NOMO-1 (cell line): ENCODE measurements at regions not wholly inside any gene's neighbourhood (a gene's known extent, or its start where the extent isn't known, plus 50 kb on each side); places are given as distances from the start of the nearest gene placed in this dataset.

Experiments used
- DNase-seq, 2 experiments: peaks; one replicate each; lab custom pipeline; 2025; ENCODE audit not compliant: unreplicated experiment in 2 of 2; lab: John Stamatoyannopoulos, UW

DNA sequence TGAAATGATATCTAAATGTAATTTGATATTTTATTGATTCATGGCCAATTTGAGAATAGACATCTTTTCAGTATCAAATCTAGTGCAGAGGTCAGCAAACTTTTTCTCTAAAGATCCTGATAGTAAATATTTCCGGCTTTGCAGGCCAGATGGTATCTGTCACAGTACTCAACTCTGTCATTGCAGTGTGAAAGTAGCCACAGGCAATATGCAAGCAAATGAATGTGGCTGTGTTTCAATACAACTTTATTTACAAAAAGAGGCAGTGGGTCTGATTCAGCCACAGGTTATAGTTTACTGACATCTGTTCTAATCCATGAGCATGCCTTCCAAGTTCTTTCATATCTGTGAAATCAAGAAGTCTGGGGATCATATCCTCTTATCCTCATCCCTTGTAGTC, 221.2 kb downstream of the PRDM2 start:
- no peak for DNase-seq

DNA sequence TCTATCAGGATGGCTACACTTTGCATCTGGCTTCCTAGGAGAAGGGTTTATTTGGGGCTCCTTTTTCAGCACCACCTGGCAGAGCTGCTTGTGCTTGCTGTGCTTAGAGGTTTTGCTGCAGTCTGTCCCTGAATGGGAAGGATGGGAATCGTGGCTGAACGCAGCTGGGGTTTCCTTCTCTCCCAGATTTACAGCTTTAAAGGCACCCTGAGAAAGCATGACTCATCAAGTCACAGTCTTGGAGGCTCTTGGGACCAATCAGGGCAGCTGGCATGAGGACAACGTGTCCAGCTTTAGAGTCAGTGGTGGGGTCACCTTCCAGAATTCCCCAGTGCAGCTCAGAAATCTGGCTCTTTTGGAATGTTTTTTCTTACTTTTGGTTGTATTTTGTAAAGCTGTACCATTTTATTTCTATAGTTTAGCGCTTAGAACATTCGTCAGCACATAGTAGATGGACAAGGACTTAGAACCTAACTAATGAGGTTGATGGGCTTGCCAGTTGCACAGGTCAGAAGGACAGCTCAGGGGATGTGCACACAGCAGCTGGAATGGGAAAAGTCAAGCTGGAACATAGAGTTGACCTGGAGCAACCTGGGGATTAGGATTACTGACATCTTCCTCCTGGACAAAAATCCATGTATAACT, 222.6 kb downstream of the PRDM2 start:
- DNase-seq: no peak

DNA sequence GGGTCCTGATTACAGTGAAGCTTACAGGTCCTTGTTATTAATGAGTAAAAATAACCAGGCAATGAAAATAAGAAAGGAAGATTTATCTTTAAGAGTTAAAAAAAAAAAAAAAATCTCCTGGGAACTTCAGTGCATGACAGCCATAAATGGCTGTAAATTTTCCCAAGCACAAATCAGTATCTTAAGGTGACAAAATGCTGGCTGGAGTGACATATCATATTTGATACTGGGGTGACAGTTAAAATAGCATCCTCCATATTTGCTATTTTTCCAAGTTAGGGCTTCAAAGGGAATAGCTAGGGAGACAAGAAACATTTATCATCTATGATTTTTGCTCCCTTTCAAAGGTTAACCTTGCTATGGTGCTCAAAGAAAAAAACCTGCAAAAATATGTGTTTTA, 226.6 kb downstream of the PRDM2 start:
- DNase-seq: no peak

DNA sequence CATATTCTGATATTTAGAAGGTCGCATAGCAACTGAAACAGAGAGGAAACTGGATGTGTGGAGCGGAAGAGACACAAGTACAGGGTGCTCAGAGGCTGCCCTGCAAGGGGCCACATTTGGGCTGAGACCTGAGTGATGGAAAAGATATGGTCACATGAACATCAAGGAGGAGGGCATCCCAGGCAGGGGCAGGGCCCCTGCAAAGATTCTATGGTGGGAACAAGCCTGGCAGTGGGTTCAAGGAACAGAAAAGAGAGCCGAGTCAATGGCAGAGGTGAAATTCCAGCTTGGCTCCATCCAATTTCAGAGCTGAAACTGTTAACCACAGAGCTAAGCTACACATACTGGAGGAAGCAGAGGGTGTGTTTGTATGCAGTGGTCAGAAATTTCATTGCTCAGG, 227.7 kb downstream of the PRDM2 start:
- DNase-seq: no peak

DNA sequence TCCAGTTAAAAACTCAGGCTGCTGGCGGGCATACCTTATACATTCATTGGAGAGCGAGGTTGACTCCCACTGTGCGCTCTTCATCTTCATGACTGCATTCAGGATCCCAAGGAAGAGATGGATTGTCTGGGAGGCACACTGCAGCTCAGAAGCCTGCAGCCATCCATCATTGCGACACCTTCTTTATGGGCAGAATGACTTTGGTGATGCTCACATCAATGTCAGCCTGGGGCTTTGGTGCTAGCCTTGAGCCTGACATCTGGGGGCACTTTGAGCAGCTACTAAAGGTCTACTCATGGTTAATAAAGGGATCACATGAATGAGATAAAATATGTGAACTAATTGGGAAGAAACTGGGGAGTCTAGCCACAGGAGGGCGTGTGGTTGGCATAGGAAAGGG, 229.3 kb downstream of the PRDM2 start:
- DNase-seq: no peak

DNA sequence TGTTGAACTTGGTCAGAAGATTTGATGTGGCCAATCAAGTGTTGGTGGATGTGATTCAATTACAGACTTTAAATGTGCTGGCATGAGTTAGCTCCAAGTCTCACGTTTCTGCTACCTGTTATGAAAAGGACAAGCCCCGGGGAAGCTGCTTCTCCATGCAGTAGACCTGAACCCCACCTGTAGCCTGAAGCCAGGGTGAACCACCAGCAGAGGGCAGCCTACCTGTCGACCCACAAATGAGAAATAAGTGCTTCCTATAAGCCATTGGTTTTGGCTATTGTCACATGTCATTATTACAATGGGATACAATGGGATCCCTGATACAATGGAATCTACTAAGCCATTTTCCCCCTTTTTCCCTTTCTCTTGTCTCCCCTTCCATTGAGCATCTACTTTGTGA, 230.2 kb downstream of the PRDM2 start:
- DNase-seq: no peak

DNA sequence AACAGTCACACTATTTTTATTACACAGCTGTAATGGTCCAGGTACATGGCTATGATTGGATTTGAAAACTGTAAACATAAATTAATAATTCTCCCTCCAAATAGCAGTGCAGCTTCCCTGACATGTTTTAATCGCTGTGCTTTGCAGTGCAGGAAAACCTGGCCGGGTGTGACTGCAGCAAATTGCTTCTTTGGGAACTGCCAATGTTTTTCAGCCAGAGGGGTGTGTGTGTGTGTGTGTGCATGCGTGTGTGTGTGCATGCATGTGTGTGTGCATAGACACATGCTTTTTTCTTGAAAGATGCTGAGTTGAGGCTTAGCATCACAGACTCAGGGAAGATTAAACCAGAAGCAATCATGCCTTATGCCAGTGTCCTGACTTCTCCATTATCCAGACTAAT, 231.2 kb downstream of the PRDM2 start:
- no peak for DNase-seq

DNA sequence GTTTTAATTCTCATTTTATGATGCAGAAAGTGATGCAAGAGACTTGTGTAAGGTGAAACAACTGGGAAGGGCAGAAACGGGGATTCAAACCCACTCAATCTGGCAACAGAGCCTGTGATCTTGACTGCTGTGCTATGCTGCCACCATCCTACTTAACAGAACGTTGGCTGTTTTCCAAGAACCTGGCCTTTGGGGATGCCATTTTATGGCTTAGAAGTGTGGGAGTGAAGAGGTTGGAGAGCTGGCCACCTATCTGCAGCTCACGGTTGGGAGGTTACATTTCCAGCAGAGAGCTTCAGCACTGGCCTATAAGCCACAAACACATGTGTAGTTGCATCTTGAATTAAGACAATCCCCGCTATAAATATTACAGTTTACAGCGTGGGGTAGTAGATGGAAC, 235.3 kb downstream of the PRDM2 start:
- no peak for DNase-seq

DNA sequence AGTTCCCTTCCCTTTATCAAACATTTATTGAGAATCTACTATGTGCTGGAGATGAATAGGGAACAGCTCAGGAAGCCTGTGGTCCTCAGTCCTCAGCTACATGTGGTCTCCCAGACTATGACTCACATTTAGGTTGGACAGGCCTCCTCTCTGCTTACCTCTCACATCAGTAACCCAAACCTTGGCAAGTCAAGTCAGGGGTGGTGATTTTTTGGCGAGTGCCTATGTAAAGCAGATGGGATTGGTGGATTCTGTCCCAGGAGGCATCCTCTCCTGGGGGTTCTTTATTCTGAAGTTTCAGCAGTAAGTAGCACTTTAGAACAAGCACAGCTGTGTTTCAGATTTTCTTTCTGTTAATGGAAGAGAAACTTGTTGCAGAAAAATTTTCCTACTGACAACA, 241.3 kb downstream of the PRDM2 start:
- DNase-seq: no peak

DNA sequence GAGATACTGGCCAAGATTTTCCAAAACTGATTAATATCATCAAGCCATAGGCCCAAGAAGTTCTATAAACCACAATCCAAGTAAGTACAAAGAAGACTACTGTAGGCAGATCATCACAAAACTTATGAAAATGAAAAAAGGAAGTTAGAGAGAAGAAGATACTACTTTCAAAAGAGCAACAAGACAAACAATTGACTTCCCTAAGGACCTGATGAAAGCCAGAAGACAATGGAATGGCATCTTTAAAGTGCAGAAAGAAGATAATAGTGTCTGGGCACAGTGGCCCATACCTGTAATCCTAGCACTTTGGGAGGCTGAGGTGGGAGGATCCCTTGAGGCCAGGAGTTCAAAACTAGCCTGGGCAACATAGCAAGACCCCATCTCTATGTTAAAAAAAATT, 243.1 kb downstream of the PRDM2 start:
- no peak for DNase-seq

DNA sequence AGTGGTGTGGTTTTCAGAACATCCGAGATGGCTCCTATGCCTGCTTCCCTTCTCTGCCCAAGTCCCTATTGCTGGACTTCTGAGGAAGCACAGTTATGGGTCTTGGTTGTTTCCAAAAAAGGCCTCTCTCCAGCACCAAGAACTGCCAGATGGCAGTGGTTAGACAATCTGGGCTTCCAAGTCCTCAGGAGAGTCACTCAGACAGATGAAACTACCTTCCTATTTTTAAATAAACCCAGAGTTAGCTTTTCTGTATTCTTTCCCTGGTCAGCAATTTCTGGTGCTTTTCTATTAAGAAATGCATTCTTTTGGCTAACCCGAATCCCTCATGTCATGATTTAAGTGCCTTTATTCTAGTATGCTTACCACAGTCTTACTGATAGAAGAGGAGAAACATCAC, 245.9 kb downstream of the PRDM2 start:
- no peak for DNase-seq

DNA sequence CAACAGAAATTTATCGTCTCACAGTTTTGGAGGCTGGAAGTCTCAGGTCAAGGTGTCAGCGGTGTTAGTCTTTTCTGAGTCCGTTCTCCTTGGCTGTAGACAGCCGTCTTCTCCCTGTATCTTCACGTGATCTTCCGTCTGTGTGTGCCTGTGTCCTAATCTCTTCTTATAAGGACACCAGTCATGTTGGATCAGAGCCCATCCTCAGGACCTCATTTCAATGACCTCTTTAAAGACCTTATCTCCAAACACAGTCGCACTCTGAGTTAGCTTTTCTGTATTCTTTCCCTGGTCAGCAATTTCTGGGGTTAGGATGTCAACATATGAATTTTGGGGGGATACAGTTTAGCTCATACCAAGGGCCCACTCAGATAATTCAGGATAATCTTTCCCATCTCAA, 247.7 kb downstream of the PRDM2 start:
- DNase-seq: no peak

DNA sequence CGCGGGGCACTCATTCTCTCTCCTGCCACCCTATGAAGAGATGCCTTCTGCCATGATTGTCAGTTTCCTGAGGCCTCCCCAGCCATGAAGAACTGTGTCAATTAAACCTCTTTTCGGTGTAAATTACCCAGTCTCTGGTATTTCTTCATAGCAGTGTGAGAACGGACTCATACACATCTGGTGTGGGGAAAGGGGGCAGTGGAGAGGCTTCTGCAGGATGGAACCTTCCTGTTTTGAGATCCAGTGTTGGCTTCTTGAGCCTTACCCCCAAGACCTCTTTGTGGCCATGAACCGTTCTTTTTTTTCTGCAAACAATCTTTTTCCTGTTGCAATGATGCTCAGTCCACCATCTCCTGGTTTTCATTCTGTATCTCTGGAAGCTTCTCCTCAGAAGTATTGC, 248.4 kb downstream of the PRDM2 start:
- DNase-seq: no peak

DNA sequence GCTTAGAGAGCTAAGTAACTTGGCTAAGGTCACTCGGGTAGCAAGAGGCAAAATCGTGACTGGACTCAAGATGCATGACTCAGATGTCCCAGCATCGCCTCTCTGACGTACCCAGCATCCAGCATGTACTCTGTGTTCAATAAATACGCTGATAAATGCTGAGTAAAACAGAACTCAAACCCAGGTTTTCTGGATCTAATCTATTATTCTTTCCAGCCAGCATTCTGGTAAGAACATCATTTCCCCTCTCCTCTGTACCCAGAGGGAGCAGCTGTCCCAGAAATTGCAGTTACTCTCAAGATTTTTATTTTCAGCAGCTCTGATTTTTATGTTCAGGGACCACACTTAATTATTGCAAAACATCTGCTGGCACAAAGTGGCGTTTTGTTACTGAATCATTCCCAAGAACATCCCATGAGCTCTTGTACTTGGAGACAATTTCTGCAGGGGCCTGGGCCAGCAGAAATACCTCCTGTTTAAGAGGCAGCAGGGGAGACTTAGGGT, 249.0 kb downstream of the PRDM2 start:
- DNase-seq: no peak

DNA sequence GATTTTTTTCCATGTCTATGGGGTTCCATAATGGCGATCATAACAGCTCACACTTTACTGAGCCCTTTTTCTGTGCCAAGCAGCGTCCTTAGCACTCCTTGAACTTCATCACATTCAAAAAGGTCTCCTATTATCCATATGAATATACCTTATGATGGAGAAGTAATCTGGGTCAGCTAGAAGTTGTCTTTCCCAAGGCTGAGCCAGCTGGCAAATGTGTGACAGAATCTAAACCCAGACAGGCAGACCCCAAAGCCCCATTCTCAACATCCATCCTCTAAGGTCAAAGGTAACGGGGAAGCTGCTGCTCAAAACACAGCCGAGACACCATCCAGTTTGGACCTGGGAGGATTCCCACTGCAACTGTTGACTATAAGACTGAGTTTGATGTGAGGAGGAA, 249.6 kb downstream of the PRDM2 start:
- DNase-seq: no peak

DNA sequence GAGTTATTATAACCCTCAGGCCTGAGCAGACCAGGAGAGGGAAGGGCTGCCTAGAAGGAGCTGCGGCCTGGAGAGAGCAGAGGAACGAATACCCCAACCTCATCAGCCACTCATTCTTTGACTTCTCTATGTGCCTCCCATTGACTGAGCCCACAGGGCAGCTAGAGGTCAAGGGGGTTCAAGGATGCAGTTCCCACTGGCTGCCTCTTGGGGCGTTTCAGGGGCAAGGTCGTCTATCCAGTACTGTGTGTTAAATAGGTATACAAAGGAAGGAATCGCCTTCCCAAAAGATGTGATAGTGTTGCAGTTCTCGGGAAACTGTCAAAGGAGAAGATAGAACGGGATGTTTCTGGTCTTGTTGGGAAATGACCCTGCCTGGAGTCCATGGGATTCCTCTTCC, 250.6 kb downstream of the PRDM2 start:
- no peak for DNase-seq

DNA sequence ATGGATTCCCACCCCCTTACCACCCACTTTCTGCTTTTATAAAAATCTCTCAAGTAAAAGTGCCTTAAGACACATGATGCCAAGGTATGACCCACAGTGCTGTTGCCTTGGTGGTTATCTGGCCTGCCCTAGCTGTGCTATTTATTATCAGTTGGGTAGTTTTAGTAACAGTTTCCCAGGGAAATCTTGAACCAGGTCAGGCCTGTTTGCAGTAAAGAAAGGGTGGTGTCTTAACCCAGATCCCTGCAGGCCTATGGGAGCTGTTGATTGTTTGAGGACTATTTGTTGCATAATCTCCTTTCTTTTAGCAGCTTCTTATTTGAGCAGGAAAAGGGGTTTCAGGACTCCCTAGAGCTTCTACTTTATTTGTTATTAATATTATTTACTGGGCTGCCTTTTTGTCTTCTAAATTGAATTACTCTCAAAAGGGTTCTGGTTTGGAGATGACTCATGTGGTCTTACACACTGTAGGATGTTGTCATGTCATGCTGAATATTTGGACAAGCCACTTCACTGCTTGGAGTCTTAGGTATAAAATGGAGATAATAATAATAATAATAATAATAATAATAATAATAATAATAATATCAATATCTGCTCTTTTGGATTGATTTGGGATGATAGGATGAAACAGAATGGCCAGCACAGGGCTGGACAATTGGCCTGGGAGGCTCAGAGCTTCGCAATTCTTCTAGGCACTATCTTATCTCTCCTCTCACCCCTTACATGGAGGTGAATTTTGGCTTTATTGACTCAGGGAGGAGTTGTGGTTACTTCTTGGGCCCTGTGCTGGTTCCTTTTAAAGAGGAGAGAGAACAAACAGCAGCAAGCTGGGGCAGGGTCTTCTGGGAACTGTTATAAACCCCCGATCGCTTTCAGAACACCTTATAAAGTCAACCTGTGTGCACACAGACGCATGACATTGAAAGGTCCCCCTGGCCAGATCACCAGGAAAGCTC, 252.1 kb downstream of the PRDM2 start:
- DNase-seq: no peak

DNA sequence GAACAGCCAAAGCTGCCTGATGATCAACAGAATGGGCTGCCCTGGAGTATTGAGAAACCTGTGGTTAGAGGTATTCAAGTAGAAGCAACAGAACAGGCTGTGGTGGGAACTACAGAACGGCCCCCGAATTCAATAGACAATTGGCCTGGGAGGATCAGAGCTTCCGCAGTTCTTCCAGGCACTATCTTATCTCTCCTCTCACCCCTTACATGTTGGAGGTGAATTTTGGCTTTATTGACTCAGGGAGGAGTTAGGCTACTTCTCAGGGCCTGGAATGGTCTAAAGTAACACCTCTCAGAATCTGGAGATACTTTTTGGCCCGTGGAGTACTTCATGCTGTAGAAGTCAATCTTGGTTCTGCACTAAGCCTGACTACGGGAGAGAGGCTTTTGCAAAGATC, 253.0 kb downstream of the PRDM2 start:
- no peak for DNase-seq

DNA sequence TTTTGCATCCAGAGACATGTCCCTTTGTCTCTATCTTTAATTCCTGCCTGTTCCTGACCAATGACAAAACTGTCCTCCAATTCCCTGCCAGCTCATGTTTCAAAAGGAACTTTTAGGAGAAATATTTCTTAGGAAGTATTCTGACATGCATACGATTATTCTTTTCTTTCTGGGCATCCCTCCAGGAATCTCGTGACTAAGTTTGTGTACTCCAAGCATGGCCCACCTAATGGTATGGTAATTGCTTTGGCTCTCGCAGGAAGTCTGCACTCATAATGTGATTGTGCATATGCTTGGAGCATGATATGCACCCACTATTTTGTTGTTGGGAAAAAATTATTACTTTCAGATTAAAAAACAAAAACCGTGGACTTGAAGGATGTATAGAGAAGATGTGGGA, 256.4 kb downstream of the PRDM2 start:
- DNase-seq: no peak

DNA sequence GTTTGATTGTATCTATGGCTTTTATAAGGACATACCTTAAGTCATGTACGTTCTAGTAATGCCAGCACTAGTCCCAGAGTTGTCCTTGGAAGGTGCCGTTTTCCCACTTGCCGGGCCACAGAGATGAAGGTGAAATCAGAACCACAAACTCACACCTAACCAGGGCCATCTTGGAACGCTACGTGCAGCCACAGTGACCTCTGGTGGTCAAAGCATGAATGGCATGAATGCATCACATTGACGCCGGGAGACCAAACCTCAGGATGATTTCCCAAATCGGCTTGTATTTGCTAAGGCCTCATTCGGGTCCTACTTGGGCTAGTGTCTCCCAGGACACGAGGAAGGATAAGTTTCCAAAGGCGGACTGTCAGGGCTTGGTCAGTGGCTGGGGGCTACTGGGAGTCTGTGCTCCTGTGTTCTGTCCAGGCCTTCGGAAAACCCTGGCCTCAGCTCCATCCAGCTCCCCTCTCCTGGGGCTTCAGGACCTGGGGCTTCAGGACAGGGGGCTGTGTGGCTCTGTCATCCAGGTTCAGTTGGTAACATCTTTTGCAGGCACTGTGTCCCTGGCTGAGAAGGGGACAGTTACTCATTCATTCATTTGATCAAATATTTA, 260.5 kb downstream of the PRDM2 start:
- DNase-seq: peak in 1 of 2 experiments; percentile 11

DNA sequence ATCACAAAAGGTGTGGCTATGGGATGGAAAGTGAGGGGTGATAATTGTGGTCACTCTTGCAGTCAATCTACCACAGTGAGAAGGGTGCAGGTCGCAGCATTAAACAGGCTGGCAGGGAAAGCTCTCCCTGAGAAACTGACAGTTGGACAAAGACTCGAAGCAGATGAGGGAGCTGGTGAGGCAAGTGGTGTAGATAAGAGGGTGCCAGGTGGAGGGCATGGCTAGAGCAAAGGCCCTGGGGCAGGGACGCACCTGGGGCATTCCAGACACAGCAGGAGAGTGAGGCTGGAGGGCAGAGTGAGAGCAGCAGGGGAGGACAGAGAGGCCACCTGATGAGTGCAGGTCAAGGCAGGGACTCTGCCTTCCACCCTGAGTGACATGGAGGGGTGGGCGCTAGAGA, 264.8 kb downstream of the PRDM2 start:
- no peak for DNase-seq
